B cell (primary cell): ENCODE measurements at regions not wholly inside any gene's neighbourhood (a gene's known extent, or its start where the extent isn't known, plus 50 kb on each side); places are given as distances from the start of the nearest gene placed in this dataset.

Experiments used
- EZH2 ChIP-seq: IDR thresholded peaks from 2 replicates; pipeline ENCODE4 v1.6.1; 2012; ENCODE audit warnings: borderline replicate concordance, low read depth, mild to moderate bottlenecking, moderate library complexity, low read length; ENCODE audit not compliant: insufficient read depth, poor library complexity, severe bottlenecking
- TF ChIP-seq, protein P1 (sequence below): fragments of 200-600 bp; IDR thresholded peaks from one replicate; pipeline ENCODE4 v1.8.0; 2022; ENCODE audit warnings: antibody characterized with exemption, mild to moderate bottlenecking

DNA sequence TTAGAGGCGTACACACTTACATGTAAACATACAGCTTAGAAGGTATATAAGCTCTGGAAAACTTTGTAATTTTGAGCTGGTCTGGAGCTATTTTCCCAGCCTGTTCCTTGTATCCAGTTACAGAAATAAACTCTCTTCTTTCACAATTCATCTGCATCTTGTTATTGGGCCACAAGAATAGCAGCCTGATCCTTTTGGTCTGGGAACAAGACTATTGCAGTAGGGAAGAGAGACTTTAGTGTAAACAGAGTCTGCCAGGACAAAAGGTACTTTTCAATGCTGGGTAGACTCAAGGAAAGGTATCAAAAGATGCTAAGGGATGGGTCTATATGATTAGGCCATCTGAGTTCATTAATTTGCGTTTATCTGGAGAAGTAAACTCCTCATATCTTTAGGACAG lies 728.3 kb downstream of the TYW1 start:
- TF ChIP-seq, protein P1, sequence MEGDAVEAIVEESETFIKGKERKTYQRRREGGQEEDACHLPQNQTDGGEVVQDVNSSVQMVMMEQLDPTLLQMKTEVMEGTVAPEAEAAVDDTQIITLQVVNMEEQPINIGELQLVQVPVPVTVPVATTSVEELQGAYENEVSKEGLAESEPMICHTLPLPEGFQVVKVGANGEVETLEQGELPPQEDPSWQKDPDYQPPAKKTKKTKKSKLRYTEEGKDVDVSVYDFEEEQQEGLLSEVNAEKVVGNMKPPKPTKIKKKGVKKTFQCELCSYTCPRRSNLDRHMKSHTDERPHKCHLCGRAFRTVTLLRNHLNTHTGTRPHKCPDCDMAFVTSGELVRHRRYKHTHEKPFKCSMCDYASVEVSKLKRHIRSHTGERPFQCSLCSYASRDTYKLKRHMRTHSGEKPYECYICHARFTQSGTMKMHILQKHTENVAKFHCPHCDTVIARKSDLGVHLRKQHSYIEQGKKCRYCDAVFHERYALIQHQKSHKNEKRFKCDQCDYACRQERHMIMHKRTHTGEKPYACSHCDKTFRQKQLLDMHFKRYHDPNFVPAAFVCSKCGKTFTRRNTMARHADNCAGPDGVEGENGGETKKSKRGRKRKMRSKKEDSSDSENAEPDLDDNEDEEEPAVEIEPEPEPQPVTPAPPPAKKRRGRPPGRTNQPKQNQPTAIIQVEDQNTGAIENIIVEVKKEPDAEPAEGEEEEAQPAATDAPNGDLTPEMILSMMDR, result no peak
- TF ChIP-seq EZH2, result no peak
